NCI-H748 treated with DMSO at 0.1 percent for 48 hours (cell line): ENCODE measurements at regions not wholly inside any gene's neighbourhood (a gene's known extent, or its start where the extent isn't known, plus 50 kb on each side); places are given as distances from the start of the nearest gene placed in this dataset.

Source experiments
- DNase-seq: peaks from one replicate; lab custom pipeline; 2025; lab: John Stamatoyannopoulos, UW

- DNase-seq: no peak
Measured at GRCh38 chr10:131850383-131850870, 50.4 kb upstream of the PPP2R2D start.
